ENCODE measurements at regions not wholly inside any gene's neighbourhood (a gene's known extent, or its start where the extent isn't known, plus 50 kb on each side); places are given as distances from the start of the nearest gene placed in this dataset.

GRCh38 chr12:9388379-9388778 is 180.2 kb upstream of the PZP start:
- Histone ChIP-seq H3K27me3 (ENCODE audit: insufficient read depth, low read length) (no peaks in the 10 kb centered on the region), H3K9me2 (ENCODE audit: insufficient read depth) (no peaks in the 10 kb centered on the region), H3K27ac (ENCODE audit: low read depth, low read length) (no peak overlapping the region), H2AFZ (ENCODE audit: low read depth, low read length, poor library complexity, severe bottlenecking) (no peak overlapping the region), H4K20me1 (ENCODE audit: insufficient read depth) (no peaks in the 10 kb centered on the region), H3K4me2 (ENCODE audit: low read length) (no peak overlapping the region), H3K36me3 (ENCODE audit: control insufficient read depth in 1 of 2, insufficient read depth in 2 of 2, low read length in 2 of 2) (no peaks in the 10 kb centered on the region), H3K9ac (ENCODE audit: low read length) (no peak overlapping the region), H3K4me3 (replicated peaks in 1 of 2; ENCODE audit: low read depth in 1 of 2, low read length in 2 of 2) (no peak overlapping the region), H3K9me3 (ENCODE audit: control insufficient read depth in 1 of 2, insufficient read depth in 1 of 2, low read depth in 1 of 2, low read length in 2 of 2) (no peaks in the 10 kb centered on the region), H3K79me2 (ENCODE audit: insufficient read depth, low read length) (no peaks in the 10 kb centered on the region), H3K4me1 (ENCODE audit: control insufficient read depth in 1 of 2, insufficient read depth in 2 of 2, low read length in 2 of 2) (no peaks in the 10 kb centered on the region)
- no TSS peak for BruUV-seq (replicated peaks)
- intact Hi-C loops (cut with micrococcal nuclease) = no loop called here
- ChIA-PET CTCF (no interaction called here), POLR2A (no interaction called here), RAD21 (ENCODE audit: low non-redundant PET in 1 of 2, low total read pairs in 2 of 2, uncharacterized antibody in 2 of 2, unreplicated experiment in 2 of 2) (no interaction called here)
- ATAC-seq (no peak), DNase-seq (ENCODE audit: low read depth, low spot score) (no peak)
- TF ChIP-seq, protein P1, sequence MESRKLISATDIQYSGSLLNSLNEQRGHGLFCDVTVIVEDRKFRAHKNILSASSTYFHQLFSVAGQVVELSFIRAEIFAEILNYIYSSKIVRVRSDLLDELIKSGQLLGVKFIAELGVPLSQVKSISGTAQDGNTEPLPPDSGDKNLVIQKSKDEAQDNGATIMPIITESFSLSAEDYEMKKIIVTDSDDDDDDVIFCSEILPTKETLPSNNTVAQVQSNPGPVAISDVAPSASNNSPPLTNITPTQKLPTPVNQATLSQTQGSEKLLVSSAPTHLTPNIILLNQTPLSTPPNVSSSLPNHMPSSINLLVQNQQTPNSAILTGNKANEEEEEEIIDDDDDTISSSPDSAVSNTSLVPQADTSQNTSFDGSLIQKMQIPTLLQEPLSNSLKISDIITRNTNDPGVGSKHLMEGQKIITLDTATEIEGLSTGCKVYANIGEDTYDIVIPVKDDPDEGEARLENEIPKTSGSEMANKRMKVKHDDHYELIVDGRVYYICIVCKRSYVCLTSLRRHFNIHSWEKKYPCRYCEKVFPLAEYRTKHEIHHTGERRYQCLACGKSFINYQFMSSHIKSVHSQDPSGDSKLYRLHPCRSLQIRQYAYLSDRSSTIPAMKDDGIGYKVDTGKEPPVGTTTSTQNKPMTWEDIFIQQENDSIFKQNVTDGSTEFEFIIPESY (IDR thresholded peaks at IDR 0.05; ENCODE audit: extremely low read depth, insufficient replicate concordance, low read length) = no peak
- TF ChIP-seq TCF7L2 (IDR thresholded peaks at IDR 0.05; ENCODE audit: borderline replicate concordance, extremely low read depth, insufficient read depth, insufficient read length) (no peak), ZNF274 (IDR thresholded peaks at IDR 0.05; ENCODE audit: low read depth, low read length) (no peak), FOSL1 (IDR thresholded peaks at IDR 0.05; ENCODE audit: low read depth) (no peak), SIN3A (IDR thresholded peaks at IDR 0.05; ENCODE audit: low read depth) (no peak), RAD21 (IDR thresholded peaks at IDR 0.05; ENCODE audit: low read depth) (no peak), POLR2A (IDR thresholded peaks at IDR 0.05; ENCODE audit: borderline replicate concordance, extremely low read depth, insufficient read depth, insufficient read length) (no peak), REST (IDR thresholded peaks at IDR 0.05; ENCODE audit: low read depth) (no peak), JUND (IDR thresholded peaks at IDR 0.05) (no peak), CEBPB (IDR thresholded peaks at IDR 0.05; ENCODE audit: low read depth) (no peak), SRF (IDR thresholded peaks at IDR 0.05; ENCODE audit: low read depth) (no peak), MAX (IDR thresholded peaks at IDR 0.05) (no peak), ELF1 (IDR thresholded peaks at IDR 0.05; ENCODE audit: borderline replicate concordance, low read depth) (no peak), CTCF (IDR thresholded peaks at IDR 0.05 in 2 of 3, conservative IDR thresholded peaks at IDR 0.05 in 1 of 3; ENCODE audit: borderline replicate concordance in 1 of 3, insufficient read depth in 1 of 3, low read depth in 2 of 3, low read length in 2 of 3) (no peak)

Data from HCT116 (cell line).